Suprapubic skin (tissue), 4 donors: ENCODE measurements at regions not wholly inside any gene's neighbourhood (a gene's known extent, or its start where the extent isn't known, plus 50 kb on each side); places are given as distances from the start of the nearest gene placed in this dataset.

Experiments
- EP300 ChIP-seq: sonication (generic); formaldehyde crosslinking; IDR thresholded peaks from one replicate; pipeline ENCODE4 v1.6.1; 2017; ENCODE audit warnings: antibody characterized with exemption
- POLR2A ChIP-seq, 2 donors: fragments of 450-650 bp; IDR thresholded peaks; one replicate each; pipeline ENCODE4 v1.6.1; 2017; ENCODE audit warnings: antibody characterized with exemption in 2 of 2, mild to moderate bottlenecking in 2 of 2, moderate library complexity in 2 of 2
- POLR2AphosphoS5 ChIP-seq, 3 donors: sonication (generic); formaldehyde crosslinking; IDR thresholded peaks; one replicate each; pipeline ENCODE4 v1.6.1; 2017; ENCODE audit warnings: antibody characterized with exemption in 3 of 3
- TF ChIP-seq, protein P1 (sequence below), 2 donors: fragments of 200-600 bp in 1 of 2; fragments of 450-650 bp in 1 of 2; sonication (generic) in 1 of 2; IDR thresholded peaks; one replicate each; pipeline ENCODE4 v1.5.1; 2016 to 2019; ENCODE audit warnings: antibody characterized with exemption in 2 of 2, mild to moderate bottlenecking in 1 of 2, moderate library complexity in 1 of 2

DNA sequence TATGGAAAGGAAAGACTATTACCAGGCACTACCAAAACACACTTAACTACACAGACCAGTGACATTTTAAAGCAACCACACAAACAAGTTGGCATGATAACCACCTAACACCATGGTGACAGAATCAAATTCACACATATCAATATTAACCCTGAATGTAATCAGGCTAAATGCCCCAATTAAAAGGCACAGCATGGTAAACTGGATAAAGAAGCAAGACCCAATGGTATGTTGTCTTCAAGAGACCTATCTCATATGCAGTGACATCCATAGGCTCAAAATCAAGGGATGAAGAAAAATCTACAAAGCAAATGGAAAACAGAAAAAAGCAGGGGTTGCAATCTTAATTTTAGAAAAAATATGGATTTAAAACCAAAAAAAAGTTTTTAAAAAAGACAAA, 86.0 kb downstream of the SAMD9 start:
- TF ChIP-seq, protein P1, sequence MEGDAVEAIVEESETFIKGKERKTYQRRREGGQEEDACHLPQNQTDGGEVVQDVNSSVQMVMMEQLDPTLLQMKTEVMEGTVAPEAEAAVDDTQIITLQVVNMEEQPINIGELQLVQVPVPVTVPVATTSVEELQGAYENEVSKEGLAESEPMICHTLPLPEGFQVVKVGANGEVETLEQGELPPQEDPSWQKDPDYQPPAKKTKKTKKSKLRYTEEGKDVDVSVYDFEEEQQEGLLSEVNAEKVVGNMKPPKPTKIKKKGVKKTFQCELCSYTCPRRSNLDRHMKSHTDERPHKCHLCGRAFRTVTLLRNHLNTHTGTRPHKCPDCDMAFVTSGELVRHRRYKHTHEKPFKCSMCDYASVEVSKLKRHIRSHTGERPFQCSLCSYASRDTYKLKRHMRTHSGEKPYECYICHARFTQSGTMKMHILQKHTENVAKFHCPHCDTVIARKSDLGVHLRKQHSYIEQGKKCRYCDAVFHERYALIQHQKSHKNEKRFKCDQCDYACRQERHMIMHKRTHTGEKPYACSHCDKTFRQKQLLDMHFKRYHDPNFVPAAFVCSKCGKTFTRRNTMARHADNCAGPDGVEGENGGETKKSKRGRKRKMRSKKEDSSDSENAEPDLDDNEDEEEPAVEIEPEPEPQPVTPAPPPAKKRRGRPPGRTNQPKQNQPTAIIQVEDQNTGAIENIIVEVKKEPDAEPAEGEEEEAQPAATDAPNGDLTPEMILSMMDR (IDR thresholded peaks at IDR 0.05) = no peak
- no peak for TF ChIP-seq POLR2A (IDR thresholded peaks at IDR 0.05)
- TF ChIP-seq POLR2AphosphoS5 (IDR thresholded peaks at IDR 0.05) = no peak
- TF ChIP-seq EP300 = no peak
